GM12865 (cell line): ENCODE measurements at regions not wholly inside any gene's neighbourhood (a gene's known extent, or its start where the extent isn't known, plus 50 kb on each side); places are given as distances from the start of the nearest gene placed in this dataset.

ENCODE experiments used
- DNase-seq: peaks from one replicate; pipeline ENCODE4 v3.0.0; 2010; ENCODE audit warnings: low read depth
- H3K4me3 ChIP-seq: 2 replicates; pipeline ENCODE4 v1.5.1; 2011; ENCODE audit warnings: mild to moderate bottlenecking, low read depth, low read length, control low read depth
- CTCF ChIP-seq: IDR thresholded peaks from 2 replicates; pipeline ENCODE4 v1.5.1; 2011; ENCODE audit warnings: low read length, control low read depth, low read depth, inconsistent platforms; ENCODE audit not compliant: insufficient read depth; ENCODE audit errors: missing control alignments

DNA sequence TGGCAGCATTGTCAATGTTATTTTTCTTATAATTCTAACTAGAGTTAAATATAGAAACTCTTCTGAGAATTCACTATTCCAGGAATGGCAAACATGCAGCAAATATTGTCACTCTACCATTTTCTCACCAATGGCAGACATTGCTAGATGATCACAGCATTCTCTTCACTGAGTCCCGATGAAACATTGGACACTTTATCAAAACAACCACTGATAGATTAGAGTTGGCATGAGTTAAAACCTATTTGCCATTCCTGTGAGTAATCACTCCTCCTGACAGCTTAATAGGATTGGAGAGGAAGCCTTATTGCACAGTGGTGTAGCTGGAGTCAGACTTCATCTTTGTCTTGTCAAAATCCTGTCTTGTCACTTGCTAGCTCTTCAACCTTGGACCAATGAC, 163.9 kb upstream of the THUMPD2 start:
- no peak for TF ChIP-seq CTCF
- no peak for DNase-seq
- H3K4me3 ChIP-seq = no peak overlapping the region

DNA sequence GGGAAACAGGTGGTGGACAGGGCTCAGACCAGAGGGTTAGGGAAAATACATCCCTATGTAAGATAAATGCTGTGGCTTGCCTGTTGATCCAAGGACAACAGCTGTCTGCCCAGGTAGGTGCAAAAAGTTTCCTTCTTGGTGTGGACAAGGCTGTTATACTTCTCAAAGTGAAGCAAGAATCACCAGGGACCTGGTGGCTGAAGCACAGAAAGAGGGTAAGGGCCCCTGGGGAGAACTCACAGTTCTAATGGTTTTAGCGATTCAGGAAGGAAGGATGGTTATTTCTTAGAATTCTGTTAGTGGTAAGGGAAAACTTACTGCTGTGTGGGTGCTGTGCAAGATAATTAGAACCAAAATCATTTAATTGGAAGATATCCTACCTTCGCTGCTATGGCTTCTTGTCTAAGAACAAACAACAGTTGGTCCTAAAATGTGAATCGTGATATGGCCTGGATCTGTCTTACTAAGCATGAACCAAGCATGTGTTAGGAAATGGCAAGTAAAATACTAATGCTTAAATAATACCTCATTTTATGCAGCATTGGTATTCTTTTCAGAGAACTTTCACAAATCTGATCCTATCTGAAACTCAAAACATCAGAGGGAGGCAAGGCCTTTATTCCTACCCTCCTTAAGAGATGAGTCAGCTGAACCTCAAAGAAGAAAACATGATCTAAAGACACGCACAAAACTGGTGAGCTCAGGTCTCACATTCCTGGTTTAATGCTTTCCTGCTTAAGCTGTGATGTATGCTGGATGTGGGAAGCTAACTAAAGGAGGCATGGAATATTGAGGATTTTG, 159.2 kb upstream of the THUMPD2 start:
- TF ChIP-seq CTCF = no peak
- DNase-seq = no peak
- H3K4me3 ChIP-seq = no peak overlapping the region

DNA sequence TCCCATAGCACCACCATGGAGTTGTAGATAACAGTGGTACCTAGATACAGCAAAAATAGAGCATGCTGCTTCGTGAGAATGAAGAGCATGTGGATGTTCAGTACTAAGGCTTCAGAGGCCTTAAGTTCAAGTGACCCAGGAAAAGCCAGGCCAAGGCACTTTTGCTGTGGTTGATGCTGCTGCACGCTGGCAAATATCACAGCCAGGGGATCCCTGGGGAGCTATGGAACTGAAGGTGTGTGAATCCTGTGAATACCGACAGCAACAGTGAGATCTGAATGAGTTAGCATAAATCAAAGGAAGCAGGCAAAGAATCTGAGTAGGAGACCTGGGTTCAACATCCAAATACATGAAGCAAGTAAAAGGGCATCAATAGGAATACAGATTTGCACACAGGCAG, 158.6 kb upstream of the THUMPD2 start:
- DNase-seq = no peak
- no peak overlapping the region for H3K4me3 ChIP-seq
- TF ChIP-seq CTCF = no peak

- no peak for DNase-seq
- TF ChIP-seq CTCF = no peak
- H3K4me3 ChIP-seq = no peak overlapping the region
Observed at GRCh38 chr2:39934851-39935250, 155.8 kb upstream of the THUMPD2 start.

- TF ChIP-seq CTCF = no peak
- DNase-seq = no peak
- no peak overlapping the region for H3K4me3 ChIP-seq
Observed at GRCh38 chr2:39933196-39933595, 154.1 kb upstream of the THUMPD2 start.

DNA sequence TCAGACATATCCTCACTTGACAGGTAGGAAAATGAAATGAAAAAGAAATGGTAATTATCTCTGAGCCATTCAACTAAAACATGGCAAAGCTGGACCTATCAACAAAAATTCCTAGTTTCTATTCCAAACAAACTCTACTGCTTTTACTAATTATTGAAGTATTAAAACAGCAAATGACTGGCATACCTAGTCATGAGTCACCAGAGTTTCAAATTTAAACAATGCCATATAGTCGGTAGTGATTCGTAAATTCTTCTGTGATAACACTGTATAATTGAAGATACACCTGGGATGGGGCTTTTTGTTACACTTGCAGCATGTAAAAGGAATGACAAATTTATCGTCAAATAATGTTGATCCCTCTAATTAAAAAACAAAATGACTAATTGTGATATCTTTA, 153.1 kb upstream of the THUMPD2 start:
- TF ChIP-seq CTCF = no peak
- no peak overlapping the region for H3K4me3 ChIP-seq
- no peak for DNase-seq

DNA sequence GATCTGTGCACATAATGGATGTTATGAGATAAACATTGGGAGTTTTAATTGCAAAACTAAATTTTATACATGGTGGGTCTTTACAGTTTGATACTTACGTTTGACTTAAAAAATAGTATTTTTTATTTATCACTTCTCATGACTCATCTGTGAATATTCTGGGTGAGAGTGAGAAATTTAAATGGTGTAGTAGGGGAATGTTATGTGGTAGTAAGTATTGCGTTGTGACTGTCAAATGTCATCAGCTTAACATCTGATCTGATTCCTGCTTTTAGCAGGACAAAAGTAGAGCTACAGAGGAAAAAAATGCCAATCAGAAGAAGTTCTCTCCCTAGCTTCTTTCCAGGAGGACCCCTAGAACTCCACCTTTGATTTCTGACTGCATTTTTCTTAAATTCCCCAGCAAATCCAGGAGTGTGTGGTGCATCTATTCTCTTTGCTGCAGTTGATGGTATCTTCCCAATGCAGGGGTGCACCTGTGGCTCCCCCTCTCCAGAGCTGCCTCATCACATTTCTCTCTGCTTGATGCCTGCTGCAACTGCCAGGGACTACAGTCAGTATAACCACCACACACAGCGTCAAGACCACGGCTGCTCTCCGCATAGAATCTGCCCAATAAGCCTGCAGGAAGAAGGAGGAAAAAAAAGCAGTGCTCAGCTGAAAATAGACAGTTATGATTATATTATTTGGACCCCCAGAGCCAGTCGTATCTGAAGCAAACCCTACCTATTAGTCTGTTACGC, 151.3 kb upstream of the THUMPD2 start:
- no peak overlapping the region for H3K4me3 ChIP-seq
- TF ChIP-seq CTCF = no peak
- DNase-seq = no peak
